K562 (cell line): ENCODE measurements at regions not wholly inside any gene's neighbourhood (a gene's known extent, or its start where the extent isn't known, plus 50 kb on each side); places are given as distances from the start of the nearest gene placed in this dataset.

Experiments used
- ATAC-seq: fragments of 200-7000 bp; cut with Tn5 transposase; 3 replicates; pipeline ENCODE4 v1.9.1; 2020; ENCODE audit warnings: moderate library complexity
- BruUV-seq: library from RNA; stranded (reverse); fragments of 400-500 nt; replicated peaks from 2 replicates; lab custom pipeline; 2021; lab: Mats Ljungman, UMichigan
- CTCF ChIA-PET: fragments of 300-600 bp; formaldehyde crosslinking; extraction: SDS; loops from one replicate; lab custom pipeline; 2021; ENCODE audit warnings: low intra/inter-chr PET ratio; lab: Yijun Ruan, JAX
- POLR2A ChIA-PET: fragments of 300-600, 350-650 bp; sonication (Branson Sonifier 250); formaldehyde crosslinking; extraction: SDS; loops from one replicate; lab custom pipeline; 2021; ENCODE audit warnings: antibody characterized with exemption, inconsistent platforms; lab: Yijun Ruan, JAX
- DNase-seq, 4 experiments: peaks; one replicate each; pipeline versions ENCODE4 v3.0.0 to v3.0.0-alpha.2; 2011 to 2018; ENCODE audit warnings: low spot score in 3 of 4, mixed read lengths in 3 of 4; ENCODE audit errors: extremely low read depth in 1 of 4
- FAIRE-seq: peaks from 2 replicates; lab custom pipeline; 2011; peaks lifted over from hg19 to GRCh38; lab: Jason Lieb, UNC
- H2AFZ ChIP-seq: 2 replicates; pipeline ENCODE4 v1.6.0; 2011; ENCODE audit warnings: low read depth, low read length, control low read depth, inconsistent platforms
- H3K27ac ChIP-seq: fragments of 200-600 bp; 3 replicates; pipeline ENCODE4 v1.8.0; 2011; ENCODE audit warnings: low read depth, mild to moderate bottlenecking, control low read depth, inconsistent platforms, low read length, moderate library complexity, mixed read lengths; ENCODE audit errors: extremely low read depth
- H3K27me3 ChIP-seq, 2 experiments: fragments of 300-600 bp in 1 of 2; 2 replicates in 1 of 2; 3 replicates in 1 of 2; pipeline versions ENCODE4 v1.6.0 to v1.8.0; 2011; ENCODE audit warnings: inconsistent platforms in 2 of 2, low read length in 2 of 2, mild to moderate bottlenecking in 1 of 2, mixed read lengths in 1 of 2, moderate library complexity in 1 of 2; ENCODE audit not compliant: control insufficient read depth in 2 of 2, insufficient read depth in 2 of 2
- H3K36me3 ChIP-seq: fragments of 300-600 bp; 3 replicates; pipeline ENCODE4 v1.8.0; 2011; ENCODE audit warnings: mild to moderate bottlenecking, low read length, inconsistent platforms; ENCODE audit not compliant: control insufficient read depth, insufficient read depth
- H3K4me1 ChIP-seq, 2 experiments: fragments of 200-600 bp in 1 of 2; replicated peaks in 1 of 2; 2 replicates in 1 of 2; 3 replicates in 1 of 2; pipeline versions ENCODE4 v1.5.1 to v1.8.0; 2011; ENCODE audit warnings: inconsistent platforms in 2 of 2, low read length in 2 of 2, mild to moderate bottlenecking in 1 of 2, mixed read lengths in 1 of 2, moderate library complexity in 1 of 2; ENCODE audit not compliant: control insufficient read depth in 2 of 2, insufficient read depth in 2 of 2
- H3K4me2 ChIP-seq: 2 replicates; pipeline ENCODE4 v1.6.1; 2011; ENCODE audit warnings: low read length, control low read depth, inconsistent platforms, mixed read lengths; ENCODE audit not compliant: insufficient read depth
- H3K4me3 ChIP-seq: fragments of 200-600 bp; sonication (generic), shearing (Covaris generic); 2 replicates; pipeline ENCODE4 v1.5.1; 2016; ENCODE audit warnings: control low read depth, inconsistent platforms
- H3K79me2 ChIP-seq: fragments of 200-600 bp; 3 replicates; pipeline ENCODE4 v1.8.0; 2011; ENCODE audit warnings: low read length, inconsistent platforms; ENCODE audit not compliant: control insufficient read depth, insufficient read depth
- H3K9ac ChIP-seq, 2 experiments: 2 replicates each; pipeline versions ENCODE4 v1.6.0 to v1.6.1; 2011; ENCODE audit warnings: low read depth in 2 of 2, low read length in 2 of 2, control low read depth in 1 of 2, inconsistent platforms in 1 of 2, mild to moderate bottlenecking in 1 of 2, mixed read lengths in 1 of 2; ENCODE audit not compliant: insufficient read depth in 1 of 2
- H3K9me1 ChIP-seq: one replicate; pipeline ENCODE4 v1.6.0; 2011; ENCODE audit warnings: inconsistent platforms, mild to moderate bottlenecking, low read length, moderate library complexity; ENCODE audit not compliant: control insufficient read depth, insufficient read depth
- H3K9me3 ChIP-seq: replicated peaks from 2 replicates; pipeline ENCODE4 v1.5.1; 2011; ENCODE audit warnings: low read depth, low read length, inconsistent platforms; ENCODE audit not compliant: control insufficient read depth, insufficient read depth
- H4K20me1 ChIP-seq: replicated peaks from 2 replicates; pipeline ENCODE4 v1.6.1; 2011; ENCODE audit warnings: low read length, inconsistent platforms, mixed read lengths; ENCODE audit not compliant: control insufficient read depth, insufficient read depth
- BDP1 ChIP-seq: IDR thresholded peaks from 3 replicates; pipeline ENCODE4 v1.6.1; 2011; ENCODE audit not compliant: insufficient read length, insufficient read depth
- CREB3 ChIP-seq: fragments of 450-650 bp; conservative IDR thresholded peaks from 2 replicates; pipeline ENCODE4 v1.6.1; 2016; ENCODE audit warnings: missing genetic modification characterization, low read depth, mild to moderate bottlenecking, missing compliant biosample characterization, moderate library complexity
- CREM ChIP-seq: IDR thresholded peaks from 2 replicates; pipeline ENCODE4 v1.6.1; 2014; ENCODE audit warnings: antibody characterized with exemption, low read depth
- E2F8 ChIP-seq: fragments of 450-650 bp; IDR thresholded peaks from 2 replicates; pipeline ENCODE4 v1.7.1; 2018; ENCODE audit warnings: mild to moderate bottlenecking, low read depth; ENCODE audit not compliant: partially characterized antibody
- HINFP ChIP-seq: fragments of 450-650 bp; conservative IDR thresholded peaks from 2 replicates; pipeline ENCODE4 v1.6.1; 2016; ENCODE audit warnings: missing genetic modification characterization, low read depth, mild to moderate bottlenecking, control low read depth, missing compliant biosample characterization
- MEF2D ChIP-seq: conservative IDR thresholded peaks from 2 replicates; pipeline ENCODE4 v1.6.1; 2016; ENCODE audit warnings: low read depth, missing genetic modification characterization, missing compliant biosample characterization
- NFE2L1 ChIP-seq: fragments of 450-650 bp; IDR thresholded peaks from 2 replicates; pipeline ENCODE4 v1.6.1; 2016; ENCODE audit warnings: missing genetic modification characterization, low read depth, mild to moderate bottlenecking, missing compliant biosample characterization, moderate library complexity, borderline replicate concordance
- PKNOX1 ChIP-seq: fragments of 450-650 bp; IDR thresholded peaks from 2 replicates; pipeline ENCODE4 v1.6.1; 2016
- U2AF1 ChIP-seq: fragments of 200-400 bp; formaldehyde crosslinking; optimal IDR thresholded peaks from 2 replicates; pipeline ENCODE3; 2017; ENCODE audit warnings: mild to moderate bottlenecking, low read depth, low read length, moderate library complexity
- XRCC5 ChIP-seq: fragments of 200-400 bp; formaldehyde crosslinking; IDR thresholded peaks from 2 replicates; pipeline ENCODE4 v1.6.1; 2017; ENCODE audit warnings: low read depth, mild to moderate bottlenecking, low read length
- ZNF764 ChIP-seq: fragments of 250-450 bp; sonication (Bioruptor Pico); IDR thresholded peaks from 2 replicates; pipeline ENCODE4 v1.4.0; 2020; ENCODE audit warnings: low read depth, mild to moderate bottlenecking, moderate library complexity
- WGBS: fragments of 100-300 bp; shearing (Covaris generic); methylation state at CpG from one replicate; pipeline ENCODE4 v1.1.6; 2016; ENCODE audit warnings: low coverage, mixed read lengths; ENCODE audit not compliant: insufficient coverage; ENCODE audit errors: missing lambda C conversion rate; 5-methylcytosine and 5-hydroxymethylcytosine counted together
- in situ Hi-C: fragments of 300-500 bp; cut with MboI; formaldehyde crosslinking; loops from 4 replicates; pipeline ENCODE4 v1.15.0; 2018; ENCODE audit warnings: inconsistent platforms, mixed read lengths
- intact Hi-C: fragments of 100-400 bp; cut with micrococcal nuclease; formaldehyde crosslinking; loops from 2 replicates; pipeline ENCODE4 v1.14.2; 2022

- TF ChIP-seq PKNOX1: no peak
- no peak for TF ChIP-seq BDP1
- no peak for TF ChIP-seq E2F8
- TF ChIP-seq CREB3 (tag): no peak
- no peak for TF ChIP-seq HINFP
- TF ChIP-seq NFE2L1 (tag): no peak
- no peak for TF ChIP-seq MEF2D (tag)
- TF ChIP-seq XRCC5: no peak
- TF ChIP-seq CREM: no peak
- no peak for TF ChIP-seq U2AF1
- TF ChIP-seq ZNF764 (CRISPR knock-in tag): no peak
- no peak for FAIRE-seq
- no peak overlapping the region for H3K27ac ChIP-seq
- H3K4me2 ChIP-seq: no peak overlapping the region
- H3K4me3 ChIP-seq: no peak overlapping the region
- intact Hi-C loops (no loop called here), in situ Hi-C loops (no loop called here)
- H3K27me3 ChIP-seq: no peaks in the 10 kb centered on the region
- no peaks in the 10 kb centered on the region for H4K20me1 ChIP-seq
- CTCF ChIA-PET: no interaction called here
- H3K9ac ChIP-seq: no peak overlapping the region
- no peaks in the 10 kb centered on the region for H3K36me3 ChIP-seq
- H3K9me3 ChIP-seq: no peaks in the 10 kb centered on the region; the same call in 1 of the 2 replicates
- DNase-seq: no peak
- no peaks in the 10 kb centered on the region for H3K79me2 ChIP-seq
- H3K4me1 ChIP-seq: no peaks in the 10 kb centered on the region
- 0% methylated on average over 1 of the region's 1 CpG for whole genome bisulfite sequencing
- ATAC-seq: no peak
- H3K9me1 ChIP-seq: no peaks in the 10 kb centered on the region
- no peak overlapping the region for H2AFZ ChIP-seq
- POLR2A ChIA-PET: no interaction called here
- no TSS peak for BruUV-seq
Observed at GRCh38 chr5:97980291-97980690, 793.2 kb upstream of the RGMB start.
